ENCODE measurements at regions not wholly inside any gene's neighbourhood (a gene's known extent, or its start where the extent isn't known, plus 50 kb on each side); places are given as distances from the start of the nearest gene placed in this dataset.

DNA sequence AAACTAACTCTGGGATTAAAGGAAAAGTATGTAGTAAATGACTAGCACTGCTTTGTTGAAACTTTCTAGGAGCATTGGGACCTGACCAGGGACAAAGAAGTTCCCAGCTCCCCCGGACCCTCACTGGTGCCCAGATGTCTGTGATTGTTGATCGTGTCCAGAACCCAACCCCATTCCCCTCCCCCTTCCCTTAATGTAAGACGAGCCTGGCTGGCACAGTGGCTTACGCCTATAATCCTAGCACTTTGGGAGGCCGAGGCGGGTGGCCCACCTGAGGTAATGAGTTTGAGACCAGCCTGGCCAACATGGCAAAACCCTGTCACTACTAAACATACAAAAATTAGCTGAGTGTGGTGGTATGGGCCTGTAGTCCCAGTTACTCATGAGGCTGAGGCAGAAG is 750.3 kb downstream of the CBLN4 start:
- TF ChIP-seq, protein P1, sequence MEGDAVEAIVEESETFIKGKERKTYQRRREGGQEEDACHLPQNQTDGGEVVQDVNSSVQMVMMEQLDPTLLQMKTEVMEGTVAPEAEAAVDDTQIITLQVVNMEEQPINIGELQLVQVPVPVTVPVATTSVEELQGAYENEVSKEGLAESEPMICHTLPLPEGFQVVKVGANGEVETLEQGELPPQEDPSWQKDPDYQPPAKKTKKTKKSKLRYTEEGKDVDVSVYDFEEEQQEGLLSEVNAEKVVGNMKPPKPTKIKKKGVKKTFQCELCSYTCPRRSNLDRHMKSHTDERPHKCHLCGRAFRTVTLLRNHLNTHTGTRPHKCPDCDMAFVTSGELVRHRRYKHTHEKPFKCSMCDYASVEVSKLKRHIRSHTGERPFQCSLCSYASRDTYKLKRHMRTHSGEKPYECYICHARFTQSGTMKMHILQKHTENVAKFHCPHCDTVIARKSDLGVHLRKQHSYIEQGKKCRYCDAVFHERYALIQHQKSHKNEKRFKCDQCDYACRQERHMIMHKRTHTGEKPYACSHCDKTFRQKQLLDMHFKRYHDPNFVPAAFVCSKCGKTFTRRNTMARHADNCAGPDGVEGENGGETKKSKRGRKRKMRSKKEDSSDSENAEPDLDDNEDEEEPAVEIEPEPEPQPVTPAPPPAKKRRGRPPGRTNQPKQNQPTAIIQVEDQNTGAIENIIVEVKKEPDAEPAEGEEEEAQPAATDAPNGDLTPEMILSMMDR (conservative IDR thresholded peaks at IDR 0.05; ENCODE audit: low read length): no peak
- no peak for TF ChIP-seq EZH2phosphoT487 (IDR thresholded peaks at IDR 0.05; ENCODE audit: borderline replicate concordance)
